RWPE2 (cell line): ENCODE measurements at regions not wholly inside any gene's neighbourhood (a gene's known extent, or its start where the extent isn't known, plus 50 kb on each side); places are given as distances from the start of the nearest gene placed in this dataset.

ENCODE experiments used
- ATAC-seq: fragments of 200-7000 bp; cut with Tn5 transposase; 3 replicates; pipeline ENCODE4 v1.9.1; 2021; ENCODE audit warnings: low read depth
- DNase-seq: peaks from one replicate; pipeline ENCODE4 v3.0.0-alpha.2; 2020; ENCODE audit warnings: low spot score
- H3K27ac ChIP-seq: fragments of 450-650 bp; 2 replicates; pipeline ENCODE4 v1.5.1; 2017; ENCODE audit warnings: mild to moderate bottlenecking; ENCODE audit not compliant: poor library complexity, severe bottlenecking
- H3K27me3 ChIP-seq: fragments of 250-450 bp; sonication (Bioruptor Pico); 2 replicates; pipeline ENCODE4 v1.5.1; 2021; ENCODE audit warnings: mild to moderate bottlenecking, moderate library complexity; ENCODE audit not compliant: insufficient read depth, poor library complexity, severe bottlenecking
- H3K36me3 ChIP-seq: fragments of 250-450 bp; sonication (Bioruptor Pico); 2 replicates; pipeline ENCODE4 v1.5.1; 2020; ENCODE audit warnings: low read depth, mild to moderate bottlenecking, moderate library complexity
- H3K4me1 ChIP-seq: fragments of 250-450 bp; sonication (Bioruptor Pico); 2 replicates; pipeline ENCODE4 v1.5.1; 2021; ENCODE audit warnings: mild to moderate bottlenecking, moderate library complexity; ENCODE audit not compliant: insufficient read depth, poor library complexity, severe bottlenecking
- H3K4me3 ChIP-seq: fragments of 250-450 bp; sonication (Bioruptor Pico); 2 replicates; pipeline ENCODE4 v1.5.1; 2021; ENCODE audit warnings: mild to moderate bottlenecking, moderate library complexity; ENCODE audit not compliant: severe bottlenecking
- H3K9me3 ChIP-seq: fragments of 250-450 bp; sonication (Bioruptor Pico); 2 replicates; pipeline ENCODE4 v1.5.1; 2021; ENCODE audit warnings: mild to moderate bottlenecking, moderate library complexity; ENCODE audit not compliant: severe bottlenecking
- CTCF ChIP-seq: fragments of 450-650 bp; IDR thresholded peaks from one replicate; pipeline ENCODE4 v1.5.1; 2017; ENCODE audit warnings: mild to moderate bottlenecking, moderate library complexity; ENCODE audit not compliant: poor library complexity, severe bottlenecking

GRCh38 chr22:42207918-42208317 is 62.5 kb downstream of the TCF20 start:
- TF ChIP-seq CTCF, result no peak
- DNase-seq (no peak), ATAC-seq (no peak)
- H3K4me1 ChIP-seq, result no peaks in the 10 kb centered on the region
- H3K36me3 ChIP-seq, result peaks cover 73% of the 10 kb centered on the region
- no peaks in the 10 kb centered on the region for H3K9me3 ChIP-seq
- H3K27ac ChIP-seq, result no peak overlapping the region
- H3K4me3 ChIP-seq, result no peak overlapping the region
- no peaks in the 10 kb centered on the region for H3K27me3 ChIP-seq

GRCh38 chr22:42203609-42204008 is 66.8 kb downstream of the TCF20 start:
- H3K4me3 ChIP-seq, result no peak overlapping the region
- H3K9me3 ChIP-seq, result no peaks in the 10 kb centered on the region
- ATAC-seq (no peak), DNase-seq (no peak)
- peaks cover 57% of the 10 kb centered on the region for H3K36me3 ChIP-seq
- TF ChIP-seq CTCF, result no peak
- no peak overlapping the region for H3K27ac ChIP-seq
- no peaks in the 10 kb centered on the region for H3K4me1 ChIP-seq
- H3K27me3 ChIP-seq, result no peaks in the 10 kb centered on the region

GRCh38 chr22:42202669-42203068 is 67.8 kb downstream of the TCF20 start:
- H3K27ac ChIP-seq, result no peak overlapping the region
- H3K36me3 ChIP-seq, result peaks cover 55% of the 10 kb centered on the region
- no peaks in the 10 kb centered on the region for H3K27me3 ChIP-seq
- no peak for ATAC-seq
- no peaks in the 10 kb centered on the region for H3K4me1 ChIP-seq
- DNase-seq, result no peak
- no peak overlapping the region for H3K4me3 ChIP-seq
- TF ChIP-seq CTCF, result no peak
- no peaks in the 10 kb centered on the region for H3K9me3 ChIP-seq

GRCh38 chr22:42202048-42202447 is 68.4 kb downstream of the TCF20 start:
- Histone ChIP-seq H3K9me3 (no peaks in the 10 kb centered on the region), H3K4me3 (no peak overlapping the region), H3K27ac (no peak overlapping the region), H3K36me3 (peaks cover 49% of the 10 kb centered on the region), H3K27me3 (no peaks in the 10 kb centered on the region), H3K4me1 (no peaks in the 10 kb centered on the region)
- DNase-seq, result no peak
- ATAC-seq, result no peak
- TF ChIP-seq CTCF, result no peak

GRCh38 chr22:42199025-42199424 is 68.4 kb upstream of the CYP2D6 start:
- Histone ChIP-seq H3K27ac (no peak overlapping the region), H3K4me1 (no peaks in the 10 kb centered on the region), H3K36me3 (peaks cover 32% of the 10 kb centered on the region), H3K4me3 (no peak overlapping the region), H3K9me3 (no peaks in the 10 kb centered on the region), H3K27me3 (no peaks in the 10 kb centered on the region)
- DNase-seq, result no peak
- no peak for TF ChIP-seq CTCF
- no peak for ATAC-seq
